ENCODE measurements at regions not wholly inside any gene's neighbourhood (a gene's known extent, or its start where the extent isn't known, plus 50 kb on each side); places are given as distances from the start of the nearest gene placed in this dataset.

GRCh38 chr2:234631646-234632514, 135.0 kb upstream of the ARL4C start:
- DNase-seq = no peak

- no peak for DNase-seq
Measured at GRCh38 chr2:234630801-234631261, 133.9 kb upstream of the ARL4C start.

GRCh38 chr2:234629596-234629995, 132.7 kb upstream of the ARL4C start:
- no peak for DNase-seq

GRCh38 chr2:234628953-234629352, 132.1 kb upstream of the ARL4C start:
- no peak for DNase-seq

GRCh38 chr2:234627308-234627707, 130.4 kb upstream of the ARL4C start:
- DNase-seq = no peak

GRCh38 chr2:234626566-234627130, 129.8 kb upstream of the ARL4C start:
- no peak for DNase-seq

- no peak for DNase-seq
Measured at GRCh38 chr2:234625626-234626250, 128.9 kb upstream of the ARL4C start.

GRCh38 chr2:234623521-234623991, 126.7 kb upstream of the ARL4C start:
- DNase-seq = no peak

- no peak for DNase-seq
Measured at GRCh38 chr2:234621120-234621519, 124.2 kb upstream of the ARL4C start.

GRCh38 chr2:234620018-234620417, 123.1 kb upstream of the ARL4C start:
- DNase-seq = no peak

GRCh38 chr2:234615643-234616356, 118.9 kb upstream of the ARL4C start:
- DNase-seq = no peak

GRCh38 chr2:234611209-234611608, 114.3 kb upstream of the ARL4C start:
- DNase-seq = no peak

- DNase-seq = no peak
Measured at GRCh38 chr2:234608946-234609345, 112.1 kb upstream of the ARL4C start.

GRCh38 chr2:234607691-234608090, 110.8 kb upstream of the ARL4C start:
- no peak for DNase-seq

- no peak for DNase-seq
Measured at GRCh38 chr2:234606896-234607295, 110.0 kb upstream of the ARL4C start.

GRCh38 chr2:234603619-234604018, 106.7 kb upstream of the ARL4C start:
- no peak for DNase-seq

GRCh38 chr2:234601213-234601612, 104.3 kb upstream of the ARL4C start:
- DNase-seq = no peak

- DNase-seq = no peak
Measured at GRCh38 chr2:234597576-234597861, 100.6 kb upstream of the ARL4C start.

- DNase-seq = no peak
Measured at GRCh38 chr2:234596696-234597575, 100.1 kb upstream of the ARL4C start.

GRCh38 chr2:234595829-234596228, 98.9 kb upstream of the ARL4C start:
- no peak for DNase-seq

GRCh38 chr2:234594715-234595114, 97.8 kb upstream of the ARL4C start:
- DNase-seq = no peak

GRCh38 chr2:234593636-234594035, 96.8 kb upstream of the ARL4C start:
- no peak for DNase-seq
